ENCODE measurements at regions not wholly inside any gene's neighbourhood (a gene's known extent, or its start where the extent isn't known, plus 50 kb on each side); places are given as distances from the start of the nearest gene placed in this dataset.
"Not testable (repeated sequence)": the region's sequence is repeated elsewhere in the genome, so short reads cannot be mapped to it uniquely, and the experiment has no call there.

GRCh38 chr1:8122477-8123407 lies 96.6 kb upstream of the ERRFI1 start:
- no peak for DNase-seq (ENCODE audit: low spot score)
- in situ Hi-C loops (cut with MboI; ENCODE audit: low sequenced_read_pairs, unreplicated experiment), result no loop called here
- no peak for TF ChIP-seq CTCF (IDR thresholded peaks at IDR 0.05; ENCODE audit: borderline replicate concordance, control extremely low read depth, extremely low read depth, insufficient read depth, missing control alignments)

DNA sequence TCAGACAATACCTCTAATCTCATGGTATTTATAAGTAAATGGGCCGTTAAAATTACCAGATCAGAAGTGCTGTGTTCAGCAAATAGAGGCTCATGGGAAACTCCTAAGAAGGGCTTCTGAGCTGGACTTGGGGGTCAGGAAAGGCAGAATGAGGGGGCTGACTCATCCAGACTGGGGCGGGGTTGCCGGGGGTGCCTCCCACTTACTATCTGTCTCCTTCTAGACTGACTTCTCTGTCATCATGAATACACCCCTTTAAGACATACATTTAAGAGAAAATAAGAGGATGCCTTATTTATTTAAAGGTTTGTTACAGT lies 96.0 kb upstream of the ERRFI1 start:
- TF ChIP-seq CTCF (IDR thresholded peaks at IDR 0.05; ENCODE audit: borderline replicate concordance, control extremely low read depth, extremely low read depth, insufficient read depth, missing control alignments), result no peak
- no peak for DNase-seq (ENCODE audit: low spot score)
- in situ Hi-C loops (cut with MboI; ENCODE audit: low sequenced_read_pairs, unreplicated experiment), result no loop called here

- no peak for DNase-seq (ENCODE audit: low spot score)
- TF ChIP-seq CTCF (IDR thresholded peaks at IDR 0.05; ENCODE audit: borderline replicate concordance, control extremely low read depth, extremely low read depth, insufficient read depth, missing control alignments), result no peak
- in situ Hi-C loops (cut with MboI; ENCODE audit: low sequenced_read_pairs, unreplicated experiment), result no loop called here
Observed at GRCh38 chr1:8121261-8122159, 95.4 kb upstream of the ERRFI1 start.

GRCh38 chr1:8120693-8121260 lies 94.7 kb upstream of the ERRFI1 start:
- in situ Hi-C loops (cut with MboI; ENCODE audit: low sequenced_read_pairs, unreplicated experiment), result no loop called here
- no peak for TF ChIP-seq CTCF (IDR thresholded peaks at IDR 0.05; ENCODE audit: borderline replicate concordance, control extremely low read depth, extremely low read depth, insufficient read depth, missing control alignments)
- no peak for DNase-seq (ENCODE audit: low spot score)

- DNase-seq (ENCODE audit: low spot score); in situ Hi-C loops (cut with MboI; ENCODE audit: low sequenced_read_pairs, unreplicated experiment): not testable (repeated sequence)
Observed at GRCh38 chr1:8118736-8119135, 92.6 kb upstream of the ERRFI1 start.

- DNase-seq (ENCODE audit: low spot score), result no peak
- in situ Hi-C loops (cut with MboI; ENCODE audit: low sequenced_read_pairs, unreplicated experiment), result no loop called here
- no peak for TF ChIP-seq CTCF (IDR thresholded peaks at IDR 0.05; ENCODE audit: borderline replicate concordance, control extremely low read depth, extremely low read depth, insufficient read depth, missing control alignments)
Observed at GRCh38 chr1:8118031-8118451, 91.9 kb upstream of the ERRFI1 start.
